Stimulated activated CD4-positive, alpha-beta T cell treated with anti-CD3 and anti-CD28 coated beads, Interleukin-1b, Interleukin-23, amount 100 ng/mL, for 1 hour (primary cell): ENCODE measurements at regions not wholly inside any gene's neighbourhood (a gene's known extent, or its start where the extent isn't known, plus 50 kb on each side); places are given as distances from the start of the nearest gene placed in this dataset.
A peak's percentile ranks its signal among the peaks of the same experiment; 100 is the strongest.

ENCODE experiments used
- DNase-seq, 2 donors: peaks; one replicate each; pipeline ENCODE4 v3.0.0-alpha.2; 2020; ENCODE audit warnings: low read depth in 2 of 2

- no peak for DNase-seq
Observed at GRCh38 chr13:40075281-40075680, 419.8 kb downstream of the COG6 start.

GRCh38 chr13:40076765-40077362 lies 421.4 kb downstream of the COG6 start:
- DNase-seq, result no peak

GRCh38 chr13:40077396-40078027 lies 422.1 kb downstream of the COG6 start:
- no peak for DNase-seq

DNA sequence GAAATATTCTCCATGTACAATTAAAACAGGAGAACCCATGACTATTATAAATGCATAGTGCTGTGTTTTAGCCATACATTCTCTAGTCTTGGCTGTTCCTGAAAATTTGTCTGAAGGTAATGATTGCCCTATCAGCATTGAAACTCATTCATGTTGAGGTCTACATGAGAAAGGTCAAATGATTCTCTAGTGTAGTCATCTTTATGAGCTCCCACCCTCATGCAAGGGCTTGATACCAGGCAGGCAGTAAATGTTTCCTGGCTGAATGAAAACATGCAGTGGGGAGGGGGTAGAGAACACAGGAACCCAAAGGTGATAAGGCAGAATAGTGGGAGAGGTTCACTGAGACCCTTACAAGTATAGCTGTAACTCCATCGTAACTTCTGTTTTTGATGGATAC lies 424.3 kb downstream of the COG6 start:
- no peak for DNase-seq

GRCh38 chr13:40080676-40081075 lies 425.2 kb downstream of the COG6 start:
- no peak for DNase-seq

DNA sequence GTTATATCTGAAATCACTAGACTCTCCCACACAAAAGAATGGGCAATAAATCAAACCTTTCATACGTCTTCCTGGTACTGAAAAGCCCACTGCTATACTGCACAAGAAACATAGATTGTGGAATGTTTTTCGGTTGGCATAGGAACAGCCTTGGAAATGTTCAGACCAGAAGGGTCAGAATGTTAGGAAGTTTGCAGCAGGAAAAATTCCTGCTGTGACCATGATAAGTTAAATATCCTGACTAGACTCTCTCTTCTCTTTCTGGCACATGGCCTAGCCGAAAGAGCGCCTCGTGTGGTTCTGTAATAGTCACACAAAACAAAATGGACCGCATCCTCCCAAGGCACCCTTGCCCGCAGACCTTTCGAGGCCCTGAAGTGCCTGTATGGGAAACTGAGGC lies 427.2 kb downstream of the COG6 start:
- no peak for DNase-seq

- no peak for DNase-seq
Observed at GRCh38 chr13:40083841-40084240, 428.4 kb downstream of the COG6 start.

DNA sequence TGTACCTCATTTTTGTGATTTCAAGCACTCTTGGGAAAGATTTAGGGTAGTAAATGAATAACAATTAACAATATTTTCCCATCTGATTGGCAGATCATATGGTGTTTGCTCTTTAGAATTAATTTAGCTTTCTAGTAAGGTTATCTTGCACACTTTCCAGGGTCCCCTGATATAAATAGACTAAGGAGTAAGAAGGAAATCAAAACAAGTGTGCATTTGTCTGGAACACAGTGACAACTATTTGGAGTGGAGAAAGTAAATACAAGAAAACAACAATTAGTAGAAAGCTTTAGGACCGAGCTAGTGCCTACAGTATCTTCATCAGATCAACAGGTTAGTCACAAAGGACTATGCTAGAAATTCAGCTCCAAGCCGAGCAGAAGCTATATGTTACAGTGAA lies 429.5 kb downstream of the COG6 start:
- DNase-seq, result no peak

DNA sequence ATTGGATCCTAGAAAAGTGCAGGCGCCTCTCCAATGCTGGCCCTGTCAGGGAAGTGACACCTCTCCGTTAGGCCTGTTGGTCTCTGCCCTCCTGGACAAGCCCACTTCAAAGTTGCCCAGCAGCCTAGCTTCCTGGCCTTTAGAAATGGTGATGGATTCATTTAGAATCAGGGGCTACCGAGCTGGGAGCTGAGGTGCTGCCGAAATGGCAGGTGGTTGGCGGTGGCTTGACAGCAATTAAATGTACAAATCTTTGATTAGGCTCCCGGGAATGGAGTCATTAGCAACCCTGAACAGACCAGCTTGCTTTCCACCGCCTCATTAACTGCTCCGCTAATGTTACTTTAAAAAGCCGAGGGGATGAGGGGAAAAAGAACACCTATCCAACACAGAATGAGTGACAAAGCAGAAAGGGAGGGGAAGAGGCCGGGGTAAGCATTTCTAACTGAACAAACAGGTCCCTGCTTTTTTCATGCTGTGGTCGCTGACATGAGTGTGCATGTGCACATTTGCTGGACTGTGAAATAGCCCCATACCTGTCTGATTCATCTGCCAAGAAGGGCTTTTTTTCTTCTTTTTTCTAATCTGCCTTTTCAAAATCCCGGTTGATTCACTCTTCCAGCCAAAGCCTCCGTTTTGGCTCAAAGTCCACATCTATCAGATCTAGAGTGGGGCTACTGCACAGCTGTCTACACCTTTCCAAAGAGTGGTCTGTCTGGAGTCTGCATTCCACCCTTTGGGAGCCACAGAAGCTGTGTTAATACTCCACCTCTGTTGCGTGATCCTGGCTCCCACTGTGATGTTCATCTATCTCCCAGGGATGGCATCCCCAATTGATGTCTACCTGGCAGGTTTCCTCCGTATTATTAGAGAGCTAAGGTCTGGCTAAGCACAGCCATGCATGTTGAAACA lies 431.9 kb downstream of the COG6 start:
- DNase-seq, result no peak

GRCh38 chr13:40094056-40094455 lies 438.6 kb downstream of the COG6 start:
- no peak for DNase-seq

GRCh38 chr13:40095695-40096356 lies 440.4 kb downstream of the COG6 start:
- no peak for DNase-seq

GRCh38 chr13:40096357-40096901 lies 441.0 kb downstream of the COG6 start:
- no peak for DNase-seq

DNA sequence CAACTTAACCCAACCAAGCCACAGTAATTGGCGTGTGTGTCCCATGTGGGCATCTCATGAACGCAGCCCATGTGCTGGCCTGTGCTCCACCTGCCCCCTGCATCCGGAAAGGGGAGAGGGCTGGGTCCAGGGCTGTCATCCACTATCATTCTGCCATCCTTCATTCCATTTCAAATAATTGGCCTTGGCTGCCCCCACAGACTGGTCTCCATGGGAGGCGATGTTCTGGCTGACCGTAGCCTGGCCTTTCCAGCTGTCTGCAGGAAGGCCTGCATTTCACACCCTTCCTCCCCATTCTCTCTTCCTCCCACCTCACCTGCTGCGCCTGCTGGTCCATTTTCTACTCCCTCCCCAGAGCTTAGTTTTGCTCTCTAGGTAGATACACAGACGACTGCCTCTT lies 442.8 kb downstream of the COG6 start:
- DNase-seq, result no peak

DNA sequence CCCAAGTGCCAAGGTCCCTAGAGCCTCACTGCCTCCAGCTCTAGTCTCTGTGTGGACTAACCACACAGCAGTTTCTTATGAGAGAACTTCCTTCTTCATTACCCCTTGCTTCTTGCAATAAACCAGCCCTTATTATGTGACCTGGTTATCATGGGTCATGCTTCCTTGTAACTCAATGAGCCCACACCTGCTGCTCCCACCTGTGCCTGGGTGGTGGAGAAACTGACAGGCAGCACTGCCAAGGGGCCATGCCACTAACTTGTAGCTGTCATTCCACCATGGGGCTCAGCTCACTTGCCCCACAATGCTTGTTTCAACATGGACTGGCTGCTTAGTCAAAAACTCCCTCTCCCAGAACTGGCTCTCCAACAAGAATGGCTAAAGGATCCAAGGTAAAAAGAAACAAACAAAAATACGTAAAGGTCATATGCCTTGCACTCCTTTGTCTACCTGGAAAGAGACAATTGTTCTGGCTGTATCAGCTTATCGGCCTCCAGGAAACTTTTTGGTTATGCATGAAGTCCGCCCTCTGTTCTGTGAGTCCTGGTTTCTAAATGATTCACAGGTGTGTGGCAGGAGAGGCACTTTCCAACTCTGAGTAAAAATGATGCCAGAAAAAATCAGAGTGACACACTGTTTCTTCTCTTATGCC lies 446.4 kb downstream of the COG6 start:
- no peak for DNase-seq

- no peak for DNase-seq
Observed at GRCh38 chr13:40102360-40102727, 446.9 kb downstream of the COG6 start.

GRCh38 chr13:40102854-40103253 lies 447.4 kb downstream of the COG6 start:
- peak; percentile 29 to 71 for DNase-seq

DNA sequence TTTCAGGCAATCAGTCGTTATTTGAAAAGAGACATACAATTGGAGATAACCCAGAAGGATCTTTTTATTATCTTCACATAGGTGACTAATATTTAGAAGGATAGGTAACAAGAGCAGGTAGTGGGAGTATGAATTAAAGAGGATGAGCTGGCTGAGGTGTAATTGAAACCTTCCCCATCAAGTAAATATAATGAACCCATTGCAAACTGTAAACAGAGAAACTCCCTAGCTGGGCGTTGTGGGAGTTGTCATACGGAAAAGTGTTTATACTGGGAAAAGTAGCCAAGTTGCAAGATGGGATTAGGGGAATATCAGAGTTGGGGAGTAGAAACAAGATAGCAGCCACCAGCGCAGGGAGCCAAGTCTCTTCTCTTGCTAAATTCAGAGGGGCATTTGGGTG lies 448.4 kb downstream of the COG6 start:
- DNase-seq, result no peak

- no peak for DNase-seq
Observed at GRCh38 chr13:40105231-40105630, 449.8 kb downstream of the COG6 start.

GRCh38 chr13:40109351-40109844 lies 453.9 kb downstream of the COG6 start:
- no peak for DNase-seq

GRCh38 chr13:40113643-40114304 lies 458.3 kb downstream of the COG6 start:
- DNase-seq, result no peak
